HUES6 (cell line): ENCODE measurements at regions not wholly inside any gene's neighbourhood (a gene's known extent, or its start where the extent isn't known, plus 50 kb on each side); places are given as distances from the start of the nearest gene placed in this dataset.
"Not testable (repeated sequence)": the region's sequence is repeated elsewhere in the genome, so short reads cannot be mapped to it uniquely, and the experiment has no call there.

Experiments used
- H3K27ac ChIP-seq: 2 replicates; pipeline ENCODE4 v1.7.0; 2013; ENCODE audit warnings: low read depth, mild to moderate bottlenecking, low read length, inconsistent platforms
- H3K27me3 ChIP-seq: 2 replicates; pipeline ENCODE4 v1.6.1; 2013; ENCODE audit warnings: low read length; ENCODE audit not compliant: control insufficient read depth, insufficient read depth
- H3K36me3 ChIP-seq: 2 replicates; pipeline ENCODE4 v1.6.1; 2013; ENCODE audit warnings: low read length; ENCODE audit not compliant: control insufficient read depth, insufficient read depth
- H3K4me1 ChIP-seq: 2 replicates; pipeline ENCODE4 v1.6.1; 2013; ENCODE audit warnings: low read length; ENCODE audit not compliant: control insufficient read depth, insufficient read depth
- H3K4me3 ChIP-seq: 2 replicates; pipeline ENCODE4 v1.5.1; 2013; ENCODE audit warnings: low read depth, low read length
- H3K9ac ChIP-seq: one replicate; pipeline ENCODE4 v1.6.1; 2013; ENCODE audit warnings: mild to moderate bottlenecking, low read length
- H3K9me3 ChIP-seq: 2 replicates; pipeline ENCODE4 v1.6.1; 2013; ENCODE audit warnings: low read depth, low read length; ENCODE audit not compliant: control insufficient read depth, insufficient read depth

GRCh38 chr7:85682833-85683620, 496.2 kb upstream of the SEMA3D start:
- no peak overlapping the region for H3K27ac ChIP-seq

GRCh38 chr7:85681241-85681640, 494.4 kb upstream of the SEMA3D start:
- Histone ChIP-seq H3K36me3 (no peaks in the 10 kb centered on the region), H3K9me3 (peaks cover 19% of the 10 kb centered on the region; the same call in 1 of the 2 replicates), H3K9ac (no peak overlapping the region), H3K27ac (no peak overlapping the region), H3K4me1 (no peaks in the 10 kb centered on the region), H3K27me3 (no peaks in the 10 kb centered on the region), H3K4me3 (no peak overlapping the region)

More at GRCh38 chr7:85682833-85683620, 496.2 kb upstream of the SEMA3D start:
- H3K4me3 ChIP-seq = no peak overlapping the region
- no peaks in the 10 kb centered on the region for H3K4me1 ChIP-seq
- no peaks in the 10 kb centered on the region for H3K27me3 ChIP-seq
- peaks cover 34% of the 10 kb centered on the region for H3K9me3 ChIP-seq
- no peak overlapping the region for H3K9ac ChIP-seq
- H3K36me3 ChIP-seq = peaks cover 3% of the 10 kb centered on the region; the same call in 1 of the 2 replicates

- H3K4me3 ChIP-seq, H3K9ac ChIP-seq, H3K27me3 ChIP-seq, H3K27ac ChIP-seq, H3K36me3 ChIP-seq, H3K4me1 ChIP-seq: not testable (repeated sequence)
- peaks cover 12% of the 10 kb centered on the region; the same call in 1 of the 2 replicates for H3K9me3 ChIP-seq
Measured at GRCh38 chr7:85675093-85675492, 488.2 kb upstream of the SEMA3D start.

DNA sequence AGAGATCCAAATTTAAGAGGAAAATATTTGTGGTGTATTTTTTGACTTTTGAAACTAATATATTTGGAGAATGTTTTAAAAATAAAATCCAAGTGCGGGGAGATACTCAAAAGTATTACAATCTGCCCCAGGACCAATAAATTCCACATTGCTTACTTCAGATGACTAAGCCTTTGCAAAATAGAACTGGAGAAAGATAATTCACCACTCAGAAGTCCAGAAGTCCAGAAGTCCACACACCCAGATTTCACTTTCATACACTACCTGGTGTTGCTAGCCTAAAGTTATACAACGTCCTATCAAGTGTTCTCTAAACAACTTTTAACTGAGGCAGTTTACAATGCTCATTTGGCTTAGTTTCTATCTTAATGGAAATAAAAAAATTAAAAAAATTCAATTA, 487.0 kb upstream of the SEMA3D start:
- no peaks in the 10 kb centered on the region for H3K27me3 ChIP-seq
- peaks cover under 1% of the 10 kb centered on the region; the same call in 1 of the 2 replicates for H3K9me3 ChIP-seq
- no peak overlapping the region for H3K9ac ChIP-seq
- H3K4me1 ChIP-seq = no peaks in the 10 kb centered on the region; the same call in 1 of the 2 replicates
- no peak overlapping the region for H3K27ac ChIP-seq
- H3K36me3 ChIP-seq = no peaks in the 10 kb centered on the region
- no peak overlapping the region for H3K4me3 ChIP-seq

GRCh38 chr7:85669225-85669624, 482.4 kb upstream of the SEMA3D start:
- H3K4me3 ChIP-seq = no peak overlapping the region
- H3K27me3 ChIP-seq = no peaks in the 10 kb centered on the region
- no peak overlapping the region for H3K27ac ChIP-seq

DNA sequence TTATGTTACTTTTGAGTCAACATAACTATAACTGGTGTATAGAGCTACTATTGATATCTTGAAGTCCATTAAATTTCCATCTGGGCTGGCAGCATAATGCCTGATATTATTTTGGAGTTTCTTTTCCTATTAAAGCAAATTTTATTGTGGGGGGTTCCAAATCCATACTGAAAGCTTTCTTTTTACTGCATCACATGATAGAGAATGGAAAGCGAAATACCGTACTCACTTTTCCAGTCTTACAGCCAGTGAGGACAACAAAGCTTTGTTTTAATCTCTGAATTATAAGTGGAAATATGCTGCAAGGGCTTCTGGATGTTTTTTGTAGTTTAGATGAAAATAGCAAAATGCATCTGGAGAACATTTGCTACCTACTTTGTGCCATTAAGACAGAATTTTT, 477.5 kb upstream of the SEMA3D start:
- H3K4me3 ChIP-seq = no peak overlapping the region
- H3K27ac ChIP-seq = no peak overlapping the region
- no peaks in the 10 kb centered on the region for H3K4me1 ChIP-seq
- no peak overlapping the region for H3K9ac ChIP-seq
- no peaks in the 10 kb centered on the region for H3K9me3 ChIP-seq
- H3K36me3 ChIP-seq = no peaks in the 10 kb centered on the region
- no peaks in the 10 kb centered on the region for H3K27me3 ChIP-seq

More at GRCh38 chr7:85669225-85669624, 482.4 kb upstream of the SEMA3D start:
- no peaks in the 10 kb centered on the region; the same call in 1 of the 2 replicates for H3K4me1 ChIP-seq
- no peaks in the 10 kb centered on the region for H3K9me3 ChIP-seq
- H3K36me3 ChIP-seq = no peaks in the 10 kb centered on the region
- H3K9ac ChIP-seq = no peak overlapping the region

DNA sequence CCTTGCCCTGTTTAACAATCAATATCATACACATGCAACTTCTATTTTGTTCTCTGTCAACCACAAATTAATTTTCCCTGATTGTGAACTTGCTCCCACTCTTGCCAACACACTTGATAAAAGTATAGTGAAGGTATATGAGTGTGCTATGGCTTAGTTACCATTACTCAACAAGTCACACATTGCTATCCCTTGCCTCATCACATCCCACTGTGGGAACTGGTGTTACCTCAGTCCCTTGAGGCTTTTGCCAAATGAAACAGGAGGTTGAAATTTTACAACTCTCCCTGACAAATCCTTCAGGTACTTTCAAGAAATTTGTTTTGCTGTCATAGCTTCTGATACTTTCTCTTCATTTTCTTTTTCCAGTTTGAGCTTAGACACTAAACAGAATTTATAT, 472.5 kb upstream of the SEMA3D start:
- Histone ChIP-seq H3K4me1 (no peaks in the 10 kb centered on the region), H3K9me3 (no peaks in the 10 kb centered on the region), H3K9ac (no peak overlapping the region), H3K4me3 (no peak overlapping the region), H3K36me3 (no peaks in the 10 kb centered on the region), H3K27ac (no peak overlapping the region), H3K27me3 (no peaks in the 10 kb centered on the region)

GRCh38 chr7:85655252-85655651, 468.4 kb upstream of the SEMA3D start:
- no peak overlapping the region for H3K4me3 ChIP-seq
- no peak overlapping the region for H3K9ac ChIP-seq
- no peaks in the 10 kb centered on the region for H3K36me3 ChIP-seq
- H3K4me1 ChIP-seq = no peaks in the 10 kb centered on the region
- H3K27me3 ChIP-seq = no peaks in the 10 kb centered on the region
- no peak overlapping the region for H3K27ac ChIP-seq
- no peaks in the 10 kb centered on the region for H3K9me3 ChIP-seq

GRCh38 chr7:85644272-85644671, 457.4 kb upstream of the SEMA3D start:
- Histone ChIP-seq H3K4me3 (no peak overlapping the region), H3K36me3 (no peaks in the 10 kb centered on the region), H3K27me3 (no peaks in the 10 kb centered on the region), H3K9me3 (no peaks in the 10 kb centered on the region), H3K27ac (no peak overlapping the region), H3K4me1 (no peaks in the 10 kb centered on the region), H3K9ac (no peak overlapping the region)

- no peak overlapping the region for H3K27ac ChIP-seq
- H3K4me3 ChIP-seq = no peak overlapping the region
- H3K9me3 ChIP-seq = no peaks in the 10 kb centered on the region
- no peaks in the 10 kb centered on the region for H3K27me3 ChIP-seq
- no peaks in the 10 kb centered on the region for H3K4me1 ChIP-seq
- no peak overlapping the region for H3K9ac ChIP-seq
- H3K36me3 ChIP-seq = no peaks in the 10 kb centered on the region
Measured at GRCh38 chr7:85641331-85641730, 454.5 kb upstream of the SEMA3D start.

- no peaks in the 10 kb centered on the region for H3K9me3 ChIP-seq
Measured at GRCh38 chr7:85638394-85638793, 451.5 kb upstream of the SEMA3D start.

More at GRCh38 chr7:85638394-85638793, 451.5 kb upstream of the SEMA3D start:
- no peak overlapping the region for H3K27ac ChIP-seq
- H3K27me3 ChIP-seq = no peaks in the 10 kb centered on the region
- no peak overlapping the region for H3K4me3 ChIP-seq
- H3K36me3 ChIP-seq = no peaks in the 10 kb centered on the region
- H3K9ac ChIP-seq = no peak overlapping the region
- H3K4me1 ChIP-seq = no peaks in the 10 kb centered on the region
